Smooth muscle cell (in vitro differentiated cells): ENCODE measurements at regions not wholly inside any gene's neighbourhood (a gene's known extent, or its start where the extent isn't known, plus 50 kb on each side); places are given as distances from the start of the nearest gene placed in this dataset.

ENCODE experiments used
- DNase-seq: peaks from one replicate; lab custom pipeline; 2025; ENCODE audit not compliant: unreplicated experiment; lab: John Stamatoyannopoulos, UW
- H2AFZ ChIP-seq: fragments of 200-600 bp; sonication (generic); 2 replicates; pipeline ENCODE4 v1.6.0; 2016; ENCODE audit warnings: antibody characterized with exemption, low read depth, mild to moderate bottlenecking
- H3F3A ChIP-seq: fragments of 200-600 bp; sonication (generic); 2 replicates; pipeline ENCODE4 v1.6.0; 2017; ENCODE audit warnings: antibody characterized with exemption, low read depth
- H3K27ac ChIP-seq: fragments of 200-600 bp; sonication (generic); 2 replicates; pipeline ENCODE4 v1.5.1; 2016; ENCODE audit warnings: low read depth, mild to moderate bottlenecking
- H3K27me3 ChIP-seq: fragments of 200-600 bp; sonication (generic); 2 replicates; pipeline ENCODE4 v1.6.1; 2016; ENCODE audit warnings: low read depth, mild to moderate bottlenecking
- H3K36me3 ChIP-seq: fragments of 200-600 bp; sonication (generic); 2 replicates; pipeline ENCODE4 v1.5.1; 2016; ENCODE audit warnings: low read depth
- H3K4me1 ChIP-seq: fragments of 200-600 bp; sonication (generic); 2 replicates; pipeline ENCODE4 v1.5.1; 2016; ENCODE audit warnings: low read depth
- H3K4me2 ChIP-seq: fragments of 200-600 bp; sonication (generic); 2 replicates; pipeline ENCODE4 v1.6.0; 2016; ENCODE audit warnings: mild to moderate bottlenecking
- H3K4me3 ChIP-seq: fragments of 200-600 bp; sonication (generic); 2 replicates; pipeline ENCODE4 v1.5.1; 2016; ENCODE audit warnings: mild to moderate bottlenecking
- H3K79me2 ChIP-seq: fragments of 200-600 bp; sonication (generic); 2 replicates; pipeline ENCODE4 v1.6.0; 2016; ENCODE audit warnings: low read depth, mild to moderate bottlenecking
- H3K9ac ChIP-seq: fragments of 200-600 bp; sonication (generic); 2 replicates; pipeline ENCODE4 v1.6.0; 2016; ENCODE audit warnings: low read depth
- H3K9me3 ChIP-seq: fragments of 200-600 bp; sonication (generic); replicated peaks from 2 replicates; pipeline ENCODE4 v1.5.1; 2016; ENCODE audit warnings: low read depth
- H4K20me1 ChIP-seq: fragments of 200-600 bp; sonication (generic); 2 replicates; pipeline ENCODE4 v1.6.0; 2016; ENCODE audit warnings: low read depth
- CTCF ChIP-seq: fragments of 200-600 bp; sonication (generic); IDR thresholded peaks from 2 replicates; pipeline ENCODE4 v1.5.1; 2017; ENCODE audit warnings: borderline replicate concordance, mild to moderate bottlenecking, antibody characterized with exemption; ENCODE audit not compliant: insufficient read depth, poor library complexity, severe bottlenecking
- WGBS: methylation state at CpG from one replicate; pipeline ENCODE4 v1.1.7; 2016; ENCODE audit warnings: low lambda C conversion rate; 5-methylcytosine and 5-hydroxymethylcytosine counted together

DNA sequence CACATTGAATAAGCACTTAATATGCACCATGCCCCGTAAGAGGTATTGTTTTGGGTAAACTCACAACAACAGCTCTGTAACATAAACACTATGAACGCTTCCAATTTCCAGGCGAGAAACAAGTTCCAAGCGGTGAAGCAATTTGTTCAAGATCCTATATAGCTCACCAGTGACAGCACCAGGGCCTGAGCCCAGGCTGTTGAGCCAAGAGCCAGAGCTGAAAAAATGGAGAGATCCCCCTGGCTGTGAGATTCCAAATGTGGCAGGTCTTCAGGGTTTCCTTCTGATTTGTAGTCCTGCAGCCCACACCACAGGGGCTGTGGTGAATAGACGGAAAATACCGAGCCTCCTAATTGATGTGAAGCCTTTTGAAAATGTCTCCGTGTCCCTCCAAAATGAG is 268.0 kb upstream of the KIRREL3 start:
- H3K27me3 ChIP-seq: peaks cover 4% of the 10 kb centered on the region
- no peaks in the 10 kb centered on the region for H3K36me3 ChIP-seq
- no peaks in the 10 kb centered on the region for H3K9me3 ChIP-seq
- 89% methylated on average over 7 of the region's 7 CpGs for WGBS
- no peaks in the 10 kb centered on the region for H3K79me2 ChIP-seq
- H3K4me1 ChIP-seq: no peaks in the 10 kb centered on the region
- no peak overlapping the region for H3K4me2 ChIP-seq
- no peaks in the 10 kb centered on the region for H3F3A ChIP-seq
- DNase-seq: no peak
- no peak overlapping the region for H2AFZ ChIP-seq
- no peaks in the 10 kb centered on the region for H4K20me1 ChIP-seq
- no peak for TF ChIP-seq CTCF
- H3K4me3 ChIP-seq: no peak overlapping the region
- H3K27ac ChIP-seq: no peak overlapping the region
- H3K9ac ChIP-seq: no peak overlapping the region

DNA sequence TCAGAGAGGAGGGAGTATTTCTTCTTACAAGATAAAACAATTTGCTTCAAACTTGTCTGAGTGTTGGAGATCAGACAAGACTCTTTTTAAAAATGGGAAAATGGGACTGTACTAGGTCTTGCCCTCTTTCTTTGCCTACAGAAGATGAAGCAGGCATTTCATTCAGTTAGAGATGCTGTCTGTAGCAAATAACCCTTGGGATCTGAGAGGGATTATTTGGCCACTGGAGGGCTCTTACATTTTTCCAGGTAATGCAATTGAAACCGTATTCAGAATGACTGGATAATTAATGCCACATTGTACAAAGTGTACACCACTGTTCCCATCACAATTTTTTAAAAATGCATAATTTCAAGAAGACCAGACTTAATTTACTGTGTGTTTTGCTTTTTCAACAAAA is 258.5 kb upstream of the KIRREL3 start:
- TF ChIP-seq CTCF: no peak
- Histone ChIP-seq H3K4me2 (no peak overlapping the region), H3K27me3 (peaks cover 5% of the 10 kb centered on the region), H3K79me2 (no peaks in the 10 kb centered on the region), H3K9me3 (no peaks in the 10 kb centered on the region), H4K20me1 (no peaks in the 10 kb centered on the region), H3K27ac (no peak overlapping the region), H3K36me3 (no peaks in the 10 kb centered on the region), H3K4me3 (no peak overlapping the region), H2AFZ (no peak overlapping the region), H3K4me1 (no peaks in the 10 kb centered on the region), H3K9ac (no peak overlapping the region), H3F3A (no peaks in the 10 kb centered on the region)
- 90% methylated on average over 1 of the region's 1 CpG for WGBS
- DNase-seq: no peak

DNA sequence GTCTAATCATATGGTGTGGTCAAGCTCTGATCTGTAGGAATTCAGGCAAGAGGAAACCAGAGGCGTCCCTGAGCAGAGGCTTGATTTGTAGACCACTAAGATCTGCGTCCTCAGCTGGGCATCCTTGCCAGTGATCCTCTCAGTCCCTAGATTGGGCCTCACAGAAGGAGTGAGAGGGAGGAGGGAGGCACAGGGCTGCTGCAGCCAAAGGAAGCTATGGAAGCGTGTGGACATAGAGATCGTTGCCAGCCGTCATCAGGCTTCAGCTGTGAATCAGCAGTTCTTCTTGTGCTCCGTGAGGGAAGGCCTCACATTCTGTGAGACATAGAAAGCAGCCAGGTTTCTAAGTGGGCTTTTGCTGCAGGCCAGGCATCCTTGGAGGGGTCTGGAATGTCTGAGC is 254.6 kb upstream of the KIRREL3 start:
- H3K9me3 ChIP-seq: no peaks in the 10 kb centered on the region

More for the DNA sequence above, 254.6 kb upstream of the KIRREL3 start:
- Histone ChIP-seq H2AFZ (no peak overlapping the region), H3F3A (no peaks in the 10 kb centered on the region), H3K27ac (no peak overlapping the region), H3K79me2 (no peaks in the 10 kb centered on the region), H3K4me2 (no peak overlapping the region), H3K36me3 (no peaks in the 10 kb centered on the region), H4K20me1 (no peaks in the 10 kb centered on the region), H3K4me3 (no peak overlapping the region), H3K27me3 (no peaks in the 10 kb centered on the region), H3K4me1 (no peaks in the 10 kb centered on the region), H3K9ac (no peak overlapping the region)
- no peak for TF ChIP-seq CTCF
- WGBS: 39% methylated on average over 6 of the region's 6 CpGs
- no peak for DNase-seq
